COLO668 (cell line): ENCODE measurements at regions not wholly inside any gene's neighbourhood (a gene's known extent, or its start where the extent isn't known, plus 50 kb on each side); places are given as distances from the start of the nearest gene placed in this dataset.
"Not testable (repeated sequence)": the region's sequence is repeated elsewhere in the genome, so short reads cannot be mapped to it uniquely, and the experiment has no call there.

ENCODE experiments used
- DNase-seq: peaks from one replicate; lab custom pipeline; 2025; ENCODE audit not compliant: unreplicated experiment; lab: John Stamatoyannopoulos, UW

GRCh38 chr14:84856751-84857534 lies 673.0 kb upstream of the FLRT2 start:
- DNase-seq: no peak

DNA sequence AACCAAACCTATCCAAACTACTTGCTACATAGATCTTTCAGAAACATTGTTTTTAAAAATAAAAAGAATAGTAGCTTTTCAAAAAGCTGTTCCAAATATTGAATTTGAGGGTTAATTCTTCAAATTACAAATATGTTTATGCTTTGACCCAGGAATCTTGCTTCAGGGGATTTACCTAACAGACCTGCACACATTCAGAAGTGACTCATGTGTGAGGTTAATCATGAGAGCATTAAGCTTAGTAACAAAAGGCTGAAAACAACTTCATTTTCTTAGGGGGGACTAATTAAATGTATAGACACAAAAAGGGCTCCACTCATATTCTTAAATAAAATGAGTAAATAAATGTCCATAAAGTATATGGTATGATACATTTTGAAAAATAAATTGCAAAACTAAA lies 672.4 kb upstream of the FLRT2 start:
- no peak for DNase-seq

DNA sequence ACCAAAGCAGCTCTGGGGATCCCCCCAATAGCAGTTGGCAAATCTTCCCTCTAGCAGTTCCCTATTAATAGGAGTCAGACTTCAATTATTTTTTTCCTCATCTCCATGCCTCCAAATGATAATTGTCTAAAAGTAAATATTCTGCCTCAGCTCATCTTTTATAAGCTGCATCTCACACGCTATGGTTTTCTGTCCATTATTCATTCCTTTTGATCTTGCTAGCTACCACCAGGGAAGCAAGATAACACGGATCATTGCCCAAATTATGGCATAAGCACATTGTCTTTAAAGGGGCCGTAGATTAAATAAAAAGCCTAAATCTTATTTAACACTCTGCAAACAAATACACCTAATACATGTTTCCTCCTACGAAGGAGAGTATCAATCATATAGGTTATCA lies 670.8 kb upstream of the FLRT2 start:
- no peak for DNase-seq

GRCh38 chr14:84864548-84865271 lies 665.2 kb upstream of the FLRT2 start:
- DNase-seq: no peak

DNA sequence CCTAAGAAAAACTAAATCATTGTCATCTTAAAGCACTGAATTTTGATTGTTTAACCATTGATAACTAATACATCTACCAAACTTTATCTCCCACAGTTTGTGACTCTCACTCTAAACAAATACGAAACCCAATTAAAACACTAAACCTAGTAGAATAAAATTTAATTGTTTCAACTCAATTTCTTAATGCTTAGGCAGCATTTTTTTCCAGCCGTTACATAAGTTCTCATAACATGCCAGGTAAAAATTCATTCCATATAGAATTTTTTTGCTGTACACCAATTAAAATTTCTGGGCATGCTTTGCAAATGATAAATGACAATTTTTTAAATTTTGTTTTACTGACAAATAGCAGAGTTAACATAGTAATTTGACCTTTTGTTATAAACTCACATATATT lies 658.2 kb upstream of the FLRT2 start:
- DNase-seq: no peak

DNA sequence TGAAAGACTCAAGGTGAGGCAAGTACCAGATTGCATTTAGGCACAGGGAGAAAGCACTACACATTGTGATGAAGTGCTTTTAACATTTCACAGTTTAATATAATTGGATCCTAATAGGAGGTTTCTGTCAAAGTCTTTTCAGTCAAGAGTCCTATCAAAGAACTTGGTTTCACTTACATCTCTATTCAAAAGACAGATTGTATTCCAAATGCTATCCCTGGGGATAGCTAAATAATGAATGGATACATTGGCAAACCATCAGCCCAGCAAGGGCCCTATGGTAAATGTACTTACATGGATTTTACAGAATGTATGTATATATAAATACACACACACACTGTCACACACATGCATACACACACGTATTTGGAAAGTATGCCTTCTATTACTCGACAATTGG lies 655.5 kb upstream of the FLRT2 start:
- DNase-seq: no peak

DNA sequence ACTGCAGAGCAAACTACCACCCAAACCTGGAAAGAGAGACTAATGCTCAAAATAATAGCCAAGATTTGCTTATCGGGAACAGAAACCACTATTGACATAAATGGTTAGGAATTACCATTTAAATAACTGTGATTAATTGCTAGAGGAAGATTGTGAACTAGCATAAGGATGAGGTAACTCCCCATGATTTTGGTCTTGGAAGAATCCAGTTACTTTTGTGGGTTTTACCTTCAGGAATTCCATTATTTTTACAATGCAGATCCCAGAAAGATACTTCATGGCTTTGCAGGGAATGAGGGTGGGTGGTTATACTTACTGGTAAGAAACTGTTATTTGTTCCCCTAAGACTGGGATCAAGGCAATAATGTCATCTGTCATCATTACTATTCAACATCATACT lies 652.9 kb upstream of the FLRT2 start:
- DNase-seq: no peak

DNA sequence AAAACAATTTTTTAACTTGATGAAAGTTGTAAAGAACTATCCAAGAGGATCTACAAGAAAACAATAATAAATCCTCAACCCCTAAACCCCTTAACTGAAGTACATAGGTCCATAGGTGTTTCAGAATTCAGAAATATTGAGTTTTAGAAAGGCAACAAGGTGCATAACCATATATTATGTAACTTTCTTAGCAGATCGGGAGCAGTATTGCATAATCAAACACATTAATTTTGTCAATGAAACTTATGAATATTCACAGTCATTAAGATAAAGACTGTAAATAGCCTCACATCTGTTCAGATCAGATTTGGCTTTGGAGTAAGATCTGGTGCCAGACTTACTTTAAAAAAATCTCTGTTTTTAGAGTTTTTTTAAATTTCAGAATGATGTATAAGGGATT lies 647.1 kb upstream of the FLRT2 start:
- no peak for DNase-seq

DNA sequence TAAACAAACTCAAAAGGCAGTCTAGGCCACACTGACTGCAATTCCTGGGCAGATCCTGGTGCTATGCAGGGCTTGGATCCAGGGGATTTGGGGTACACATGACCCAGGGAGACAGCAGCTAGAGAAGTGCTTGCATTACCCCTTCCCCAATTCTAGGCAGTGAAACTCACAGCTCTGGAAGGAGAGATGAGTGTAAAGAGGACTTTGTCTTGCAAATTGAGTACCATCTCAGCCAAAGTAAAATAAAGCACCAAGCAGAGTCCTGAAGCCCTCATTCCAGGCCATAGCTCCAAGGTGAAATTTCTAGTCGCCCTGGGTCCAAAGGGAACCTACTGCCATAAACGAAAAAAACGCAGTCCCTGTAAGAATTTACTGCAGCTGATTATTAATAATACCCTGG lies 644.9 kb upstream of the FLRT2 start:
- no peak for DNase-seq

DNA sequence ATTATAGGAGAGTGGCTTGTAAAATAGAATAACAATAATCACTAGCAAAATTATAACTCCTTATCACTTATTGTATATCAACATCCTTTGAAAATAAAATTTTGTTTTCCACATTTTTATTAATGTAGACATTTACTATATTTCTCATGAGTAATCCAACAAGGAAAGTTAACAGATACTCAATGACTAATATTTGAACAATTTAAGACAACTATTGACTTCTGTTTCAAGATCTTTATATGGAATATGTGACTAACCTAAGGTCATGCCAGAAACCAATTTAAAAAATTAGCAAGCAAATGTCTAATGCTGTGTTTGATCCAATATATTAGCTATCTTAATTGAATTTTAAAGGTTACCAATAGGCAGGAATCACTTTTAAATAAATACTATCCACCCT lies 638.5 kb upstream of the FLRT2 start:
- no peak for DNase-seq

GRCh38 chr14:84894254-84894653 lies 635.7 kb upstream of the FLRT2 start:
- DNase-seq: no peak

GRCh38 chr14:84922370-84922769 lies 607.6 kb upstream of the FLRT2 start:
- DNase-seq: no peak

DNA sequence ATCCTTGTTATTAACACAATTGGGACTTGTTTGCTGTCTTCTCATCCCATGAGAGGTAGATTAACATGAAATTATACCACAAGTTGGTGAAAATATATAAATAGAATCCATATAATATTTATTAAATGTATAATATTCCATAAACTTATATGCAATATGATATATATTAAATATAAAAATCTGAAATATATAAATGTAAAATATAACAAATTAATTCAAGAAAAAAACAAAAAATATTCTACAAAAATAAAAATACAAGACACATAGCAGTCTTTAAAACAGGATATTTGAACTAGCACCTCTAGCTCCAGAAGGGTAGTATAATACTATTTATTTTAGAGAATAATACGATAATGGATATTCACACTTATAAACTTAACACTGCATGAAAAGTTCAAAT lies 603.3 kb upstream of the FLRT2 start:
- DNase-seq: no peak

GRCh38 chr14:84927096-84927827 lies 602.7 kb upstream of the FLRT2 start:
- DNase-seq: no peak

DNA sequence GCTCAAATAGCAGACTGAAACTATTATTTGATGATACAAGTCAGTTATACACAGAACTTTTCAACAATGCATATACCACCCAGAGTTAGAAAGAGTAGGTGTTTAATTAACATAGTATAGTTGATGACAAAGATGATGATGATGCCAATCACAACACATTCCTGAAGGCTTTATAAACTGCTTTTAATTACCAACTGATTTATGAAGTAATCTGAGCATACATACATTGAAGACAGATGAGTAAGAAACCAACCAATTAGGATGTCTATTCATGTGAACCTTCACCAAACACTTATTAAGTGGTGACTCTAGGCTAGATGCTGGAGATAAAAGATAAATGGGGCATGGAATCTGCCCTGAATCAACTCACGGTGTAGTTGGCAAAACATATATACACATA lies 600.9 kb upstream of the FLRT2 start:
- no peak for DNase-seq

- DNase-seq: no peak
Observed at GRCh38 chr14:84929834-84930233, 600.1 kb upstream of the FLRT2 start.

DNA sequence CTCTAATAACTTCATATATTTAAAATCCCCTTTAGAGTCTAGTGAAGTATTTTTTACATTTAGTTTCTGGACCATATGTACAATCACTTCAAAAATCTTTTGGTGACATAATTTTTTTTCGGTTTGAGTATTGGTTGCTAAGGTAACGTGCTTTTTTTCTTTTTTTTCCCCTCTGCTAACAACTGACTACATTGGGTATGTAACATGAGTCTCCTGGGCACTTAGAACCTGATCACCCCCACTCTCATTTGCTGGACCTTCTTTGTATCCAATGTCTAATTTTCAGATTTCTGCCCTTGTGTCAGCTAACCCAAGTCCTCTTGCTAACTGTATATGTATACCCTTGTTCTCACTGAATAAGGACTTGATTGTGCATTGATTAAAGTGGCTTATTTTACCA lies 592.9 kb upstream of the FLRT2 start:
- DNase-seq: no peak

- DNase-seq: no peak
Observed at GRCh38 chr14:84937449-84937848, 592.5 kb upstream of the FLRT2 start.

GRCh38 chr14:84944901-84945300 lies 585.0 kb upstream of the FLRT2 start:
- not testable (repeated sequence) for DNase-seq

DNA sequence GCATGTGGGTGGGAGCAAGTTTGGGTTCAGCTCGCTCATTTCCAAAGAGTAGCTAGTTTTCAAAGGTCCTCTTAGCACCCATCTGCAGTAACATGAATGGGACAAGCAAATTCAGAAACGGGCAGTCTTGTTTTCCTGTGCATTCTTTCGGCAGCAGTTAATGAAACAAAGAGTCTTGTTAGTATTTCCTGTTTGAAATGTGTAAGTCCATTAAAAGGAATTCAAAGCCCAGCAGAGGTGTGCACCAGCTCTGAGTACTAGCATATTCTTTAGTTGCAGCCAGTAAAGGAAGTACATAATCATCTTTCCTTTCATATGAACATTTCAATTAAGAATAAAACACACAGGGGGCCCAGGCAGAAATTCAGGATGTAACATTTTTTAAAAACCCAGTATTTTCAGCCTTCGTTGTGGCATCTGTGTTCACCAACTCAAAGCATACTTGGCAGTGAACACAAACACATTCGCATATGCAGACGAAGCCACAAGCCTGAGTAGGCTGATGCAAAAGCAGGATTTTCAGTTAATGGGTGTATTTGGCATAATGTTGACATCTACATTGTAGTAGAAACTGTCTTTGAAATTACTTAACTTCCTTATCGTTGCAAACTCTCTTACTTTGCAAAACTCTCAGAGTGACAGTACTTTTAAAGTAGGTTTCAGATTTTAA lies 570.0 kb upstream of the FLRT2 start:
- no peak for DNase-seq

DNA sequence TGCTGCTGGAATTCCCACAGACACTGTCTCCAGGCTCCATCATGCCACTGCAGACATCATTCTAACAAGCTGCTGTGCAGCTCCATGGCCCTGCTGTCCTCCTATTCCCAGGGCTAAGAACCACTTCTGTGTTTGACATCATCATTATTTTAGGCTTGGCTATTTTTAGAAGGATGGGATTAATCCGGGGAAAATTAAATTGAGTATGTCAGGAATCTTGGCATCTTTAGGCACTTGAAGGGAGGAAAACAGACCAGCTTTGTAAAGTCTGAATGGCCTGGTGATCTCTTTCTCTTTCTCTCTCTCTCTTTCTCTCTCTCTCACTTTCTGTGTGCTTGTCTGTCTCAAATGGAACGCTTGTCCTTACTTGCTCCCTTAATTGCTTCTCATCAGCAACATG lies 568.3 kb upstream of the FLRT2 start:
- no peak for DNase-seq

DNA sequence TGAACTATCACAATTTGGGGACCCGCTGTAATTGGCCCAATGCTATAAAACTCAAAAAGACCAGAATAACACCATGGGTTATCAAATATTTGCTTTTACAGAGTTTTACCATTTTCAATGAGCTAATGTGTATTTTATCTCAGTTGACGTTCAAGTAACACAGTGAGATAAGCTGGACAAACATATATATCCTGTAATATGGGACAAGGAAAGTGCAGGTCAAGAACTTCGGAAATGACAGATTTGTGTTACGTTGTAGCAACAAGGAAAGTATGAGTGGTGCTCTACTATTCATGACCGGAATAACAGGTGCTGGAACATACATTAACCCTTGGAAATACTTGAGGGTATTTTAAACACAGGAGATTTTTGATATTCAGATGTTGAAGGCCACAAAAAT lies 566.4 kb upstream of the FLRT2 start:
- no peak for DNase-seq
